Lower lobe of right lung (tissue), 2 donors: ENCODE measurements at regions not wholly inside any gene's neighbourhood (a gene's known extent, or its start where the extent isn't known, plus 50 kb on each side); places are given as distances from the start of the nearest gene placed in this dataset.

Source experiments
- ATAC-seq, 2 donors: fragments of 200-7000 bp; cut with Tn5 transposase; one replicate each; pipeline ENCODE4 v1.9.1; 2020 to 2022; ENCODE audit warnings: mild to moderate bottlenecking in 2 of 2, moderate library complexity in 2 of 2
- DNase-seq: peaks from one replicate; pipeline ENCODE4 v3.0.0-alpha.2; 2020
- H3K27ac ChIP-seq: fragments of 200-600 bp; one replicate; pipeline ENCODE4 v1.8.0; 2022
- H3K27me3 ChIP-seq: fragments of 200-600 bp; one replicate; pipeline ENCODE4 v1.8.0; 2022; ENCODE audit warnings: low read depth
- H3K36me3 ChIP-seq: fragments of 200-600 bp; one replicate; pipeline ENCODE4 v1.8.0; 2022; ENCODE audit warnings: mild to moderate bottlenecking
- H3K4me1 ChIP-seq: fragments of 200-600 bp; one replicate; pipeline ENCODE4 v1.8.0; 2022
- H3K4me3 ChIP-seq: fragments of 200-600 bp; one replicate; pipeline ENCODE4 v1.8.0; 2022; ENCODE audit warnings: mild to moderate bottlenecking
- H3K9me3 ChIP-seq: fragments of 200-600 bp; one replicate; pipeline ENCODE4 v1.8.0; 2022
- intact Hi-C: fragments of 100-400 bp; cut with DNase I; formaldehyde crosslinking; loops from one replicate; pipeline ENCODE4 v1.11.0; 2022
- TF ChIP-seq, protein P1 (sequence below): fragments of 200-600 bp; IDR thresholded peaks from one replicate; pipeline ENCODE4 v1.8.0; 2022; ENCODE audit warnings: antibody characterized with exemption, mild to moderate bottlenecking
- donor health status: DM: no; HTN: yes; CAD: no; lungs with severe emphysema.

DNA sequence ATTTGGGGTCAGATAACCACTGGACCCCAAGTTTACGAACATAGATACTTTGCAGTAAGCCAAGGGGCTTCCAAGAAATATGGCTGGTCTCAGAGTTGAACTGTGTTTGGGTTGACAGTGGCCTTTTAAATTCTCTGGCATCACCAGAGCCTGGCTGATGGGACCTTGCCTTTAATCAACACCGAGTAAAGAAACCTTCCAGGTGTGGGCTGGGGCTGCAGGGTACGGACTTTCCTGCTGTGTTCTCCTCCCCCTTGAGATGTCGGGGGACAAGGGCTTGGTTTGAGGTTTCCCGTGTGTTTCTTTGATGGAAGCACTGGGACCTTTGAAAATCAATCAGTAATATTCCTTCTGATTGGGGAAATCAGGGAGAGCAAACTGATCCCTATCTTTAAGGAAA, 140.1 kb downstream of the MTX3 start:
- TF ChIP-seq, protein P1, sequence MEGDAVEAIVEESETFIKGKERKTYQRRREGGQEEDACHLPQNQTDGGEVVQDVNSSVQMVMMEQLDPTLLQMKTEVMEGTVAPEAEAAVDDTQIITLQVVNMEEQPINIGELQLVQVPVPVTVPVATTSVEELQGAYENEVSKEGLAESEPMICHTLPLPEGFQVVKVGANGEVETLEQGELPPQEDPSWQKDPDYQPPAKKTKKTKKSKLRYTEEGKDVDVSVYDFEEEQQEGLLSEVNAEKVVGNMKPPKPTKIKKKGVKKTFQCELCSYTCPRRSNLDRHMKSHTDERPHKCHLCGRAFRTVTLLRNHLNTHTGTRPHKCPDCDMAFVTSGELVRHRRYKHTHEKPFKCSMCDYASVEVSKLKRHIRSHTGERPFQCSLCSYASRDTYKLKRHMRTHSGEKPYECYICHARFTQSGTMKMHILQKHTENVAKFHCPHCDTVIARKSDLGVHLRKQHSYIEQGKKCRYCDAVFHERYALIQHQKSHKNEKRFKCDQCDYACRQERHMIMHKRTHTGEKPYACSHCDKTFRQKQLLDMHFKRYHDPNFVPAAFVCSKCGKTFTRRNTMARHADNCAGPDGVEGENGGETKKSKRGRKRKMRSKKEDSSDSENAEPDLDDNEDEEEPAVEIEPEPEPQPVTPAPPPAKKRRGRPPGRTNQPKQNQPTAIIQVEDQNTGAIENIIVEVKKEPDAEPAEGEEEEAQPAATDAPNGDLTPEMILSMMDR: no peak
- no peak for DNase-seq
- H3K4me3 ChIP-seq: no peak overlapping the region
- H3K27me3 ChIP-seq: no peaks in the 10 kb centered on the region
- no peaks in the 10 kb centered on the region for H3K36me3 ChIP-seq
- H3K9me3 ChIP-seq: no peaks in the 10 kb centered on the region
- H3K27ac ChIP-seq: no peak overlapping the region
- H3K4me1 ChIP-seq: no peaks in the 10 kb centered on the region
- intact Hi-C loops: no loop called here
- ATAC-seq: no peak

DNA sequence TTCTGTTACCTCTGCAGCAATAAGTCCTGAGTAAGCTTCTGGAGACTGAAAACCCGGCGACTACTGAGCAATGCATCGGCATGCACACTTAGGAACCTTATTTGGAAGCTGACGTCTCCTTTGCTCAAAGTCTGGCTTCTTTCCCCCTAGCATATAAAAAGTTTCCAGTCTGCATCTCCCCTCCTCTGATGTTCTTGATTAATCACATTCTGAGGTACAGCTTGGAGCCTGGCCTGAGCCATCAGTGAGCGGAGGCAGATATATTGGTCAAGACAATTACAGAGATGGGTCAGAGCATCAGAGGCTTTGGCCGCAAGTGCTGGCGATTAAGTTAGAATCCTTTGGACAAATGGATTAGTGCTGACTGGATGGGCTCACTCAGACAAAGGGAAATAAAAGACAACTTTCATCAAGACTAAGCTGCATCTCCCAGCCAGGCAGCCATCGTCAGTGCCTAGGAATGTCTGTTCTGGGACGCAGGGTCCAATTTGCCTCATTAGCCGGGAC, 140.7 kb downstream of the MTX3 start:
- Histone ChIP-seq H3K27me3 (no peaks in the 10 kb centered on the region), H3K36me3 (no peaks in the 10 kb centered on the region), H3K27ac (no peak overlapping the region), H3K9me3 (no peaks in the 10 kb centered on the region), H3K4me1 (no peaks in the 10 kb centered on the region), H3K4me3 (no peak overlapping the region)
- DNase-seq (no peak), ATAC-seq (no peak)
- intact Hi-C loops: no loop called here
- TF ChIP-seq, protein P1: no peak

DNA sequence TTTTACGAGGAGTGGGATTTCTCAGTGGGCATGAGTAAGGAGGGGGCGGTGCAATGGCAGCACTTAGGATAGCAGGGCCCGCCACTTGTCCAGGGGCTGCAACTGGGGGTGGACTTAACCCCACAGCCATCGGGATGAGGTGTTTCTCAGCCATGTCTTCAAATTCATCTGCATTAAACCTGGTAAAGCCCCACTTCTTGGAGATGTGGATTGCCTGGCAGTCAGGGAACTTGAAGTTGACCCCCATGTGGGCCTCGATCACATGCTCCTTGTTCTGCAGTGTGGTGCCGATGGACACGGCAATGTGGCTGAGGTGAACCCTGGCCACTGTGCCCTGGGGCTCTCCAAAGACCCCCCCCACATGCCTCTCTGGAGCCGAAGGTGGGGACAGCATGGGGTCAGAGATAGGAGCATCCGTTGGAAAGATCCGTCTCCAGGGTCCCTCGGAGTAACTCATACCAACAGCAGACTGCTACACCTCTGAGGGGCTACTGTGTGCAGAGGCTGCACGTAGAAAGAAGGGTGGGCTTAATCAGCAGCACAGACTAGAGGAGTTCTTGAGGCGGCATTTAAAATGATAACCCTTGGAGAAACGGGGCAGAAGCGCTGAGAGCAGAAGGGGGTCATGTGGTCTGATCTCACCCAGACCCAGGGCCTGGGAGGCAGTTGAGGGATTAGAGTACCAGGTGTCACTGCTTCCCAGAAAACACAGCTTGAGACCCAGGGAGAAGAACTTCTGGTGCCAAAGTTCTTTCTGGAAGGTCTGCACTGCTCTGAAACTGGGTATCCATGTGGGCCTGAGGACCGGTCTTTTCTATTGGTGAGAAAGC, 141.4 kb downstream of the MTX3 start:
- TF ChIP-seq, protein P1: no peak
- no peaks in the 10 kb centered on the region for H3K9me3 ChIP-seq
- H3K27ac ChIP-seq: no peak overlapping the region
- DNase-seq: no peak
- intact Hi-C loops: no loop called here
- no peak for ATAC-seq
- no peaks in the 10 kb centered on the region for H3K27me3 ChIP-seq
- no peak overlapping the region for H3K4me3 ChIP-seq
- H3K4me1 ChIP-seq: no peaks in the 10 kb centered on the region
- no peaks in the 10 kb centered on the region for H3K36me3 ChIP-seq
